HG03064 (cell line): ENCODE measurements at regions not wholly inside any gene's neighbourhood (a gene's known extent, or its start where the extent isn't known, plus 50 kb on each side); places are given as distances from the start of the nearest gene placed in this dataset.

Source experiments
- ATAC-seq: cut with Tn5 transposase; IDR thresholded peaks from one replicate; pipeline ENCODE4 v1.9.1; 2021; ENCODE audit warnings: low read depth; ENCODE audit not compliant: unreplicated experiment

DNA sequence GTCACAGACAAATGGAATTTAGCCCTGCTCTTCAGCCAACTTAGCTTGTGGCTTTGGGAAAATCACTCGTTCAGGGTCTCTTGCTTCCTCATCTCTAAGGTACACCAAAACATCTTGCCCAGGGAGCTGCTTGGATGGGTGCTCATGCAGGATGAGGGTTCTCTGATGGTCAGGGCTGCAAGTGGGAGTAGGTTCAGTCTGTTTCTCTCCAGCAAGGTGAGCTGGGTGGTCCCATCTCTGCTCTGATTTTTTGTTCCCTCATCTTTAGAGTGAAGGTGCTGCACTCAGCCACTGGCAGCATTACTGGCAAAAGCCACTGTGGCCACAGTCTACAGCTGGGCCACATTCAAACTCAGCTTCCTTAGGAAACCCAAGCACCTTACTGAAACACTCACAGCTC is 149.9 kb upstream of the GPR26 start:
- ATAC-seq: no peak

GRCh38 chr10:123517426-123517825 is 148.7 kb upstream of the GPR26 start:
- no peak for ATAC-seq

GRCh38 chr10:123517901-123518300 is 148.3 kb upstream of the GPR26 start:
- ATAC-seq: no peak

GRCh38 chr10:123518765-123519164 is 147.4 kb upstream of the GPR26 start:
- no peak for ATAC-seq

DNA sequence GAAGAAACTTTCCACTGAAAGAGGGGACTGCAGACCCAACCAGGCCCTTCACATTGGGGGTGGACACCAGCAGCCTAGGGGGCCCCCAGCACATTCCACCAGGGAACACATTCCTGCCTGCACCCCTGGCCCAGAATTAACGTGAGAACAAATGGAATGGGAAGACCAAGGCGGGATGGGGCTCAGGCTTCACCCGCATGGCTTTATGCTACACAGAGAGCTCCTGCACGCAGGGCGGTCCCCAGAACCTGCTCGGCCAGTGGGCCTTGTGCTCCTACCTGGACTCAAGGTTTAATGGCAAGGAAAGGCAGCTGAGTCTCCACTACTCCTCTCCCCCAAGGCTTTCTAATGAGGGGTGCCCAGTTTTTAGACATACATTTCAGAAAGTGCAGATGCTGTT is 146.3 kb upstream of the GPR26 start:
- no peak for ATAC-seq

DNA sequence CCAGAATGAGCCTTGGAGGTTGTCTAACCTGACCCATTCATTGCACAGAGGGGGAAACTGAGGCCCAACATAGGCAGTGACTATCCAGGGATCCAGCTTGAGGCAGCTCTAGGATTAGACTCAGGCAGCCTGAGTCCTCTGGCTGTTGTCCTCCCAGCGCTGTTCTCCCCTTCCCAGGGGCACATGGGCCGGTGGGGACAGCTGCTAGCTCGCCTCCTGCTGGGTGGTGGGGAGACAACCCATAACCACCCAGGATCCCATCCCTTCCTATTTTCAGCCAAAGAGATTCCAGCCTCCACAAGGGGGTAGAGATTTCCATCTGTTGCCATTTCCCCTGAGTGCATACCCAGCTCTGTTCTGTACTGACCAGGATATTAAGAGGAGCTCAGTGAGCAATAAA is 145.1 kb upstream of the GPR26 start:
- ATAC-seq: no peak

DNA sequence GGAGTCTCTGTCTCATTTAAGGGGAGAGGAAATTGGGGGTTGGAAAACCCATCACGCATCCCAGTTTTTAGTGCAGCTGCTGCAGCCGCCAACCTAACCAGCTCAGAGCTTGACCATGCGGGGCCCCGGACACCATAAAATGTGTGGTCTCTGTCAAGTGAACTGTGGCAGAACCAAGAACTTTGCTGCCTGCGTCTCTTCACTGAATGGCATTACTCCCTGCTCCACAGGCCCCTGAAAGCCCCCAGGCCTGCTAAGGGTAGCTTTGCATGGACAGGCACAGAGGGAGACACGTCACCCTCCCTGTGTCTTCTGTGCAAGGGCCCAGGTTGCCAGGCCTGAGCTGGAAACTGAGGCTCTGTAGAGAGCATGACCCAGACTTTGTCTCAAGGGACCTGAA is 144.6 kb upstream of the GPR26 start:
- no peak for ATAC-seq

DNA sequence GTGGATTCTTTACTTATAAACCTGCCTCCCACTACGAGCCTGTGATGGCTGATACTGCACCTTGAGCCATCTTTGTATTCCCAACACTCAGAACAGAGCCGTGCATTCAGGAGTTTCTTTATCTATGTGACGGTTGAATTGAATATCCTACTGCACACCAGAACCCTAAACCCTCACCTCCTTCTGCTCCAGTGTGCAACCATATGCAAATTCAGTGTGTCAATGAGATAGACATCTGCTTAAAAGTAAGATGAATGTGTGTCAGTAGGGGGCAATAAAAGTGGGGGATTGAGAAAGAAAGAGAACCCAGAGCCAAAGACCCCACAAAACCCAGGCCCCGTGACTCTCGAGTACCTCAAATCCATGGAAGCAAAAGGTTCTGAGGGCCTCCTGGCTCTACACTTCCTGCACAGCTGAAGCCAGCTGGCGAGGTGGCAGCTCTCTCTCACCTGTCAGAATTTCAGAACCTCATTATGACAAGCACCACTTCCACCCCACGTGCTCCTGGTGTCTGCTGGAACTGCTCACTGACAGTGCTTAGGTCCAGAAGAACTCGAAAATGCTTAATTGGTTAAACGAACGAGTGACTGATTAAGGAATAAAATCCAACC is 143.3 kb upstream of the GPR26 start:
- ATAC-seq: no peak

- ATAC-seq: no peak
Measured at GRCh38 chr10:123523833-123524232, 142.3 kb upstream of the GPR26 start.

DNA sequence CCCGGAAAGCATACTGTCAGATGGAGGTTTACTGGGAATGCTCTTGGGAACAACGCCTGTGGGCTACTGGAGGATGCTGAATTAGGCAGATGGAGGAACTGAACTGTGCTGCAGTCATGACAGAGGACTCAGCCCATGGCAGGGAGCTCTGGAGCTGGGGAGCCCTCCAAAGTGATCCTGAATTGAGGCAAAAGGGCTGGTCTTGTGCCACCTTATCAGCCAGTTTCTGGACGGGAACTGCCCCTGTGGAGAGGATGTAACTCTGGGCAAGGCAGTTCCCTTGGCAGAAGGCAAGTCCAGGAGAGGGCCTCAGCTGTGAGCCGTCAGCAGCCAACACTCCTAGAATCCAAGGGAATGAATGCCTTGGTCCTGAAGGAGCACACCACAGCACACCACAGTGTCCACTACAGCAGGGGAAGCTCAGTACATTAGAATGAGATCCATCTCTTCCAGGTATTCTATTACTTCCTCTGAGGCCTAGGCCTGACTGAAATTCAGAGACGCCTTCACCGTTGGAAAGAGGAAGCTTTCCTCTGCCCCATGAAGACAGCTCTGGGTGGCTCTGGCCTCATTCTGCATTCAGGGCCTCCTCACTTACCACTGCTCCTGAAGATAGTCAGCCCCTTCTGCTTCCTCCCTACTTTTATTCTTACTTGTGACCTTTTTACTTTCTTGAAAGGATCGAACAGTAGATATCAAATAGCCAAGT is 139.6 kb upstream of the GPR26 start:
- ATAC-seq: no peak

- no peak for ATAC-seq
Measured at GRCh38 chr10:123527151-123527550, 139.0 kb upstream of the GPR26 start.

- no peak for ATAC-seq
Measured at GRCh38 chr10:123529146-123529760, 136.9 kb upstream of the GPR26 start.

- no peak for ATAC-seq
Measured at GRCh38 chr10:123530166-123530870, 135.8 kb upstream of the GPR26 start.

- no peak for ATAC-seq
Measured at GRCh38 chr10:123535386-123535785, 130.8 kb upstream of the GPR26 start.

- ATAC-seq: no peak
Measured at GRCh38 chr10:123536176-123536845, 129.8 kb upstream of the GPR26 start.

- ATAC-seq: no peak
Measured at GRCh38 chr10:123537188-123537961, 128.8 kb upstream of the GPR26 start.

DNA sequence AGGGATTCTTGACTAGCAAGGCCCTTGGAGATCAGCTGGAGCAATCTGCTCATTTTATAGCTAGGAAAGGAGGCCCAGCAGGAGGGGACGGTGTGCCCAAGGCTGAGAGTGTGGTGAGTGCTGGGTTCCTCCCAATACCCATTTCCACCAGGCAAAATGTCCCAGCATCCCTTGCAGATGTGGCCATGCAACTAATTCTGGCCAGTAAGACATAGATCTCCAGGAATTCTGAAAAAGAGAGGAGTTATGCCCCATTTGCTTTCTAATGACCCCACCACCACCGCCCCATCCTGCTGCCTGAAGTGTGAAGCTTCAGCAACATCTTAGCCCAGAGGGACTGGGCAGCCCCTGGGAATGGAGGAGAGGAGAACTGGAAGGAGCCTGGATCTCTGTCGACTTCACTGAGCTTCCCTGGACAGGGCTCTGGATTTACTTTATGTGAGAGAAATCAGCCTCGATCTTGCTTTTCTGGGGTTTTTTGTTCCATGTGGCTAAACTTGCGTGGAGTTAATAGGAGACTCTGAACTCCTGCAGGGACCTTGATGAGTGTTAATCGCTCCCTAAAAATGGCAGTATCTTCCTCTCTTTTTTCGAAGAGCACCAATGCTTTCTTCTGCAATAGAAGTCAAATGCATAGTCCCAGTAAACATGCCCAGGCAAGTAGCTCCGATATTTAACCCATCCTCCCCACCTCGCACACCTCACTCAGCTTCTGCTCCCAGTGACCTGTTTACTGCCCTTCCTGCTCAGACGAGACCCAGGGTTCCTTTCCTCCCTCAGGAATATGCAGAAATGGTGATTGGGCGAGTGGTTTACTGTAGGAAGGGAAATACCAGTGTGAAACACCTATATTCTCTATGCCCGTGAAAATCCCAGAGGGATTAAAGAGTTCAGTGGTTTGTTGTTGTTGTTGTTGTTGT is 127.5 kb upstream of the GPR26 start:
- no peak for ATAC-seq

- no peak for ATAC-seq
Measured at GRCh38 chr10:123544986-123545385, 121.2 kb upstream of the GPR26 start.

- ATAC-seq: no peak
Measured at GRCh38 chr10:123548770-123549169, 117.4 kb upstream of the GPR26 start.
